HUES48 (cell line): ENCODE measurements at regions not wholly inside any gene's neighbourhood (a gene's known extent, or its start where the extent isn't known, plus 50 kb on each side); places are given as distances from the start of the nearest gene placed in this dataset.

Experiments used
- H3K27ac ChIP-seq: one replicate; pipeline ENCODE4 v1.7.0; 2013; ENCODE audit warnings: low read depth, low read length, inconsistent platforms
- H3K27me3 ChIP-seq: 2 replicates; pipeline ENCODE4 v1.6.1; 2013; ENCODE audit warnings: mild to moderate bottlenecking, low read length; ENCODE audit not compliant: control insufficient read depth, insufficient read depth
- H3K36me3 ChIP-seq: 2 replicates; pipeline ENCODE4 v1.6.1; 2013; ENCODE audit warnings: low read length; ENCODE audit not compliant: control insufficient read depth, insufficient read depth
- H3K4me1 ChIP-seq: 2 replicates; pipeline ENCODE4 v1.6.1; 2013; ENCODE audit warnings: mild to moderate bottlenecking, low read length; ENCODE audit not compliant: control insufficient read depth, insufficient read depth
- H3K4me3 ChIP-seq: 2 replicates; pipeline ENCODE4 v1.5.1; 2013; ENCODE audit warnings: mild to moderate bottlenecking, low read depth, low read length
- H3K9ac ChIP-seq: 2 replicates; pipeline ENCODE4 v1.6.1; 2013; ENCODE audit warnings: mild to moderate bottlenecking, low read depth, low read length, moderate library complexity
- H3K9me3 ChIP-seq: 2 replicates; pipeline ENCODE4 v1.6.1; 2013; ENCODE audit warnings: low read length; ENCODE audit not compliant: control insufficient read depth, insufficient read depth

- peaks cover 8% of the 10 kb centered on the region; the same call in 1 of the 2 replicates for H3K9me3 ChIP-seq
- no peak overlapping the region for H3K4me3 ChIP-seq
- H3K36me3 ChIP-seq = no peaks in the 10 kb centered on the region
- H3K27ac ChIP-seq = no peak overlapping the region
- no peaks in the 10 kb centered on the region for H3K4me1 ChIP-seq
- H3K9ac ChIP-seq = no peak overlapping the region
- H3K27me3 ChIP-seq = no peaks in the 10 kb centered on the region
Measured at GRCh38 chr20:48392407-48393310, 435.1 kb downstream of the PREX1 start.

GRCh38 chr20:48390981-48391380 is 436.8 kb downstream of the PREX1 start:
- Histone ChIP-seq H3K4me1 (no peaks in the 10 kb centered on the region), H3K27me3 (no peaks in the 10 kb centered on the region), H3K27ac (no peak overlapping the region), H3K9ac (no peak overlapping the region), H3K4me3 (no peak overlapping the region), H3K9me3 (peaks cover 8% of the 10 kb centered on the region; the same call in 1 of the 2 replicates), H3K36me3 (no peaks in the 10 kb centered on the region)

- H3K4me1 ChIP-seq = peaks cover 2% of the 10 kb centered on the region; the same call in 1 of the 2 replicates
- no peak overlapping the region for H3K27ac ChIP-seq
- H3K4me3 ChIP-seq = no peak overlapping the region
- peaks cover 8% of the 10 kb centered on the region; the same call in 1 of the 2 replicates for H3K9me3 ChIP-seq
- no peaks in the 10 kb centered on the region for H3K27me3 ChIP-seq
- no peak overlapping the region for H3K9ac ChIP-seq
- no peaks in the 10 kb centered on the region for H3K36me3 ChIP-seq
Measured at GRCh38 chr20:48387675-48388074, 440.1 kb downstream of the PREX1 start.

GRCh38 chr20:48385527-48385926 is 442.3 kb downstream of the PREX1 start:
- Histone ChIP-seq H3K4me1 (peaks cover 2% of the 10 kb centered on the region; the same call in 1 of the 2 replicates), H3K4me3 (no peak overlapping the region), H3K27ac (no peak overlapping the region), H3K27me3 (no peaks in the 10 kb centered on the region), H3K9ac (no peak overlapping the region), H3K36me3 (no peaks in the 10 kb centered on the region), H3K9me3 (no peaks in the 10 kb centered on the region)

- no peaks in the 10 kb centered on the region for H3K9me3 ChIP-seq
- H3K4me1 ChIP-seq = peaks cover 2% of the 10 kb centered on the region; the same call in 1 of the 2 replicates
- no peak overlapping the region for H3K27ac ChIP-seq
- H3K36me3 ChIP-seq = no peaks in the 10 kb centered on the region
- H3K27me3 ChIP-seq = no peaks in the 10 kb centered on the region
- no peak overlapping the region for H3K9ac ChIP-seq
- no peak overlapping the region for H3K4me3 ChIP-seq
Measured at GRCh38 chr20:48385114-48385513, 442.7 kb downstream of the PREX1 start.

GRCh38 chr20:48384147-48384818 is 443.5 kb downstream of the PREX1 start:
- Histone ChIP-seq H3K36me3 (no peaks in the 10 kb centered on the region), H3K4me3 (no peak overlapping the region), H3K9ac (no peak overlapping the region), H3K27ac (no peak overlapping the region), H3K27me3 (no peaks in the 10 kb centered on the region), H3K4me1 (peaks cover 2% of the 10 kb centered on the region; the same call in 1 of the 2 replicates), H3K9me3 (no peaks in the 10 kb centered on the region)

GRCh38 chr20:48383252-48383651 is 444.5 kb downstream of the PREX1 start:
- Histone ChIP-seq H3K9me3 (no peaks in the 10 kb centered on the region), H3K4me3 (no peak overlapping the region), H3K27me3 (no peaks in the 10 kb centered on the region), H3K4me1 (peaks cover 2% of the 10 kb centered on the region; the same call in 1 of the 2 replicates), H3K9ac (no peak overlapping the region), H3K27ac (no peak overlapping the region), H3K36me3 (no peaks in the 10 kb centered on the region)

GRCh38 chr20:48382304-48382703 is 445.5 kb downstream of the PREX1 start:
- Histone ChIP-seq H3K9me3 (no peaks in the 10 kb centered on the region), H3K27me3 (no peaks in the 10 kb centered on the region), H3K4me3 (no peak overlapping the region), H3K36me3 (no peaks in the 10 kb centered on the region), H3K27ac (no peak overlapping the region), H3K4me1 (peaks cover 3% of the 10 kb centered on the region; the same call in 1 of the 2 replicates), H3K9ac (no peak overlapping the region)

GRCh38 chr20:48381353-48382120 is 446.3 kb downstream of the PREX1 start:
- Histone ChIP-seq H3K27ac (no peak overlapping the region), H3K4me1 (peaks cover 7% of the 10 kb centered on the region; the same call in 1 of the 2 replicates), H3K9ac (no peak overlapping the region), H3K9me3 (no peaks in the 10 kb centered on the region), H3K4me3 (no peak overlapping the region), H3K36me3 (no peaks in the 10 kb centered on the region), H3K27me3 (no peaks in the 10 kb centered on the region)

GRCh38 chr20:48380661-48381060 is 447.1 kb downstream of the PREX1 start:
- Histone ChIP-seq H3K9me3 (no peaks in the 10 kb centered on the region), H3K4me3 (no peak overlapping the region), H3K36me3 (no peaks in the 10 kb centered on the region), H3K4me1 (peaks cover 9% of the 10 kb centered on the region), H3K27me3 (no peaks in the 10 kb centered on the region), H3K27ac (no peak overlapping the region), H3K9ac (no peak overlapping the region)
